Keratinocyte (primary cell): ENCODE measurements at regions not wholly inside any gene's neighbourhood (a gene's known extent, or its start where the extent isn't known, plus 50 kb on each side); places are given as distances from the start of the nearest gene placed in this dataset.

Experiments
- DNase-seq: peaks from one replicate; pipeline ENCODE4 v3.0.0-alpha.2; 2011; ENCODE audit warnings: low read depth, missing footprints, low spot score
- FAIRE-seq: peaks from 2 replicates; lab custom pipeline; 2011; peaks lifted over from hg19 to GRCh38; lab: Jason Lieb, UNC
- H2AFZ ChIP-seq: 2 replicates; pipeline ENCODE4 v1.6.0; 2012; ENCODE audit warnings: low read length, control low read depth, inconsistent platforms; ENCODE audit not compliant: control insufficient read depth
- H3K27ac ChIP-seq: 2 replicates; pipeline ENCODE4 v1.5.1; 2011; ENCODE audit warnings: low read length; ENCODE audit not compliant: control insufficient read depth, insufficient read depth
- H3K27me3 ChIP-seq: 3 replicates; pipeline ENCODE4 v1.6.0; 2011; ENCODE audit warnings: low read length; ENCODE audit not compliant: control insufficient read depth, insufficient read depth; ENCODE audit errors: extremely low read depth
- H3K36me3 ChIP-seq, 2 experiments: 2 replicates in 1 of 2; 3 replicates in 1 of 2; pipeline ENCODE4 v1.5.1; 2011; ENCODE audit warnings: low read length in 2 of 2, mild to moderate bottlenecking in 1 of 2; ENCODE audit not compliant: control insufficient read depth in 2 of 2, insufficient read depth in 2 of 2; ENCODE audit errors: extremely low read depth in 1 of 2
- H3K4me1 ChIP-seq: 3 replicates; pipeline ENCODE4 v1.5.1; 2011; ENCODE audit warnings: low read length; ENCODE audit not compliant: control insufficient read depth, insufficient read depth; ENCODE audit errors: extremely low read depth
- H3K4me2 ChIP-seq: 3 replicates; pipeline ENCODE4 v1.6.0; 2011; ENCODE audit warnings: low read depth, low read length; ENCODE audit not compliant: control insufficient read depth, insufficient read depth; ENCODE audit errors: extremely low read depth
- H3K4me3 ChIP-seq, 3 experiments: fragments of 200-600 bp in 1 of 3; sonication (generic) in 1 of 3; 2 replicates in 2 of 3; 3 replicates in 1 of 3; pipeline ENCODE4 v1.5.1; 2011 to 2016; ENCODE audit warnings: low read length in 3 of 3, mild to moderate bottlenecking in 3 of 3, control low read depth in 2 of 3, inconsistent platforms in 1 of 3, low read depth in 1 of 3, mixed read lengths in 1 of 3, mixed run types in 1 of 3, moderate library complexity in 1 of 3; ENCODE audit not compliant: control insufficient read depth in 2 of 3, insufficient read depth in 2 of 3; ENCODE audit errors: extremely low read depth in 1 of 3
- H3K79me2 ChIP-seq: 2 replicates; pipeline ENCODE4 v1.6.0; 2012; ENCODE audit warnings: low read length; ENCODE audit not compliant: control insufficient read depth, insufficient read depth
- H3K9ac ChIP-seq: 3 replicates; pipeline ENCODE4 v1.6.0; 2011; ENCODE audit warnings: low read length; ENCODE audit not compliant: control insufficient read depth, insufficient read depth; ENCODE audit errors: extremely low read depth
- H3K9me1 ChIP-seq: 3 replicates; pipeline ENCODE4 v1.6.0; 2011; ENCODE audit warnings: low read length; ENCODE audit not compliant: control insufficient read depth, insufficient read depth; ENCODE audit errors: extremely low read depth
- H3K9me3 ChIP-seq: 2 replicates; pipeline ENCODE4 v1.5.1; 2012; ENCODE audit warnings: low read depth, low read length; ENCODE audit not compliant: control insufficient read depth
- H4K20me1 ChIP-seq: 3 replicates; pipeline ENCODE4 v1.6.0; 2011; ENCODE audit warnings: low read length; ENCODE audit not compliant: control insufficient read depth, insufficient read depth; ENCODE audit errors: extremely low read depth
- CTCF ChIP-seq, 3 experiments: IDR thresholded peaks in 1 of 3; conservative IDR thresholded peaks in 1 of 3; optimal IDR thresholded peaks in 1 of 3; 2 replicates in 2 of 3; 3 replicates in 1 of 3; pipeline versions ENCODE3 to v1.5.1; 2011; ENCODE audit warnings: low read length in 3 of 3, mild to moderate bottlenecking in 3 of 3, moderate library complexity in 2 of 3, control low read depth in 1 of 3, inconsistent platforms in 1 of 3; ENCODE audit not compliant: insufficient read depth in 2 of 3; ENCODE audit errors: extremely low read depth in 1 of 3
- EZH2 ChIP-seq: IDR thresholded peaks from one replicate; pipeline ENCODE4 v1.6.1; 2012; ENCODE audit warnings: inconsistent platforms, mild to moderate bottlenecking, low read length, moderate library complexity
- dilution Hi-C: fragments of 300-500 bp; cut with MboI; formaldehyde crosslinking; loops from one replicate; pipeline ENCODE4 v1.7.0; 2020; ENCODE audit warnings: low sequenced_read_pairs; ENCODE audit not compliant: extremely low pct_ligation_motif_present

- H2AFZ ChIP-seq = no peak overlapping the region
- H3K79me2 ChIP-seq = no peaks in the 10 kb centered on the region
- no peaks in the 10 kb centered on the region for H3K9me1 ChIP-seq
- no peaks in the 10 kb centered on the region for H3K27me3 ChIP-seq
- H3K9me3 ChIP-seq = no peaks in the 10 kb centered on the region
- DNase-seq (no peak), FAIRE-seq (no peak)
- no peaks in the 10 kb centered on the region for H3K36me3 ChIP-seq
- H3K27ac ChIP-seq = no peak overlapping the region
- H3K4me1 ChIP-seq = no peaks in the 10 kb centered on the region
- no peaks in the 10 kb centered on the region for H4K20me1 ChIP-seq
- TF ChIP-seq CTCF (optimal IDR thresholded peaks at IDR 0.05 in 1 of 3, IDR thresholded peaks at IDR 0.05 in 1 of 3, conservative IDR thresholded peaks at IDR 0.05 in 1 of 3; ENCODE audit: extremely low read depth in 1 of 3, insufficient read depth in 2 of 3, low read length in 3 of 3) = no peak
- TF ChIP-seq EZH2 = no peak
- H3K4me3 ChIP-seq = no peak overlapping the region
- H3K9ac ChIP-seq = no peak overlapping the region
- dilution Hi-C loops = no loop called here
- H3K4me2 ChIP-seq = no peak overlapping the region
Measured at GRCh38 chr9:3136686-3137346, 292.9 kb upstream of the PUM3 start.

DNA sequence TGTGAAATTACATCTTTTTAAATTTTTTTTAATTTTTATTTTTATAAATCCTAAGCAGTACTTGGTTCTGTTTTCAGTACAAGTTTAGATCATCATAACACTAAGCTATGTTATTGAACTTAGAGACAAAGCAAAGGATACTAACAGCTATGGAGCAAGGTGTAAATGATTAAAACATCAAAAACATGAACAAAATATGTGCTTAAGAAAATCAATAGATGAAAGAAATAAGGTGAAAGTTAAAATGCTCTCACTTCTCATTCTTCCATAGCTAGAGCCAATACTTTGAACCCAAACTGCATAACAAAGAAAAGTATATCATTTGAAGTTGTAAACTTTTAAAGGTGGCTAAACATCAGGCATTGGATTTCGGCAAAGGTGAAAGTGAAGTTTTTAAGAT, 292.3 kb upstream of the PUM3 start:
- H3K79me2 ChIP-seq = no peaks in the 10 kb centered on the region
- dilution Hi-C loops = no loop called here
- H3K9me3 ChIP-seq = no peaks in the 10 kb centered on the region
- no peak for DNase-seq
- H3K9me1 ChIP-seq = no peaks in the 10 kb centered on the region
- TF ChIP-seq CTCF (optimal IDR thresholded peaks at IDR 0.05 in 1 of 3, IDR thresholded peaks at IDR 0.05 in 1 of 3, conservative IDR thresholded peaks at IDR 0.05 in 1 of 3; ENCODE audit: extremely low read depth in 1 of 3, insufficient read depth in 2 of 3, low read length in 3 of 3) = no peak
- no peak overlapping the region for H3K9ac ChIP-seq
- FAIRE-seq = no peak
- no peak overlapping the region for H2AFZ ChIP-seq
- no peaks in the 10 kb centered on the region for H3K4me1 ChIP-seq
- no peaks in the 10 kb centered on the region for H3K36me3 ChIP-seq
- no peak overlapping the region for H3K4me2 ChIP-seq
- H3K27ac ChIP-seq = no peak overlapping the region
- H3K27me3 ChIP-seq = no peaks in the 10 kb centered on the region
- H4K20me1 ChIP-seq = no peaks in the 10 kb centered on the region
- H3K4me3 ChIP-seq = no peak overlapping the region
